ENCODE measurements at regions not wholly inside any gene's neighbourhood (a gene's known extent, or its start where the extent isn't known, plus 50 kb on each side); places are given as distances from the start of the nearest gene placed in this dataset.

DNA sequence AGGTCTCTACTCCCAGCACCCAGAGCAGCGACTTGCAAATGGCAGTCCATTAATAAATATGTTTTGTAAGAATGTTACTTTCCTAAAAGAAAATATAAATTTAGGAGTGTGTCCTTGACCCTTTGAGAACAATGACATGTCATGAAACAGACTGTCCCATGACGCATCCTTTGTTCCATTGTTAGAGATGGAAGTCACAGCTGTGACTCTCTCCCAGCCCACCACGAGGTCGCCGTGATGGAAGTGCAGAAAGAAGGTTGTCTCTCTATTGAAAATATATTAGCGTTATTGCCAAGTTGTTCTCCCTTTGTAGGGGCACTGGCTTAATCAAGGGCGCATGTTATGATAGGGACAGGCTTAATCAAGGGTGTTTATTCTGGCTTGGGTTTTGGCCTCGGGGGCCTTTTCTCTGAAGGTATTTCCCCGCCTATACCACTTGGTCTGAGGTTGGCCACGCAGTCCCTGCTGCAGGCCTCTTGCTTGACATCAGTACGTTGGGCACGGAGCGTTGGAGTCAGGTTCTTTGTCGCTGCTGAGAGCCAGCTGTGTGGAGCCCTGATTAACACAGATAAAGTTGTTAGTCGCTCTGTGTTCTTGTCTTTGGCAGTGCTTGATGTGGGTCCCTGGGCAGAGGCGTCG lies 126.7 kb upstream of the ZNF536 start:
- H3K4me3 ChIP-seq (ENCODE audit: low read depth, low read length) = no peak overlapping the region
- TF ChIP-seq, protein P1, sequence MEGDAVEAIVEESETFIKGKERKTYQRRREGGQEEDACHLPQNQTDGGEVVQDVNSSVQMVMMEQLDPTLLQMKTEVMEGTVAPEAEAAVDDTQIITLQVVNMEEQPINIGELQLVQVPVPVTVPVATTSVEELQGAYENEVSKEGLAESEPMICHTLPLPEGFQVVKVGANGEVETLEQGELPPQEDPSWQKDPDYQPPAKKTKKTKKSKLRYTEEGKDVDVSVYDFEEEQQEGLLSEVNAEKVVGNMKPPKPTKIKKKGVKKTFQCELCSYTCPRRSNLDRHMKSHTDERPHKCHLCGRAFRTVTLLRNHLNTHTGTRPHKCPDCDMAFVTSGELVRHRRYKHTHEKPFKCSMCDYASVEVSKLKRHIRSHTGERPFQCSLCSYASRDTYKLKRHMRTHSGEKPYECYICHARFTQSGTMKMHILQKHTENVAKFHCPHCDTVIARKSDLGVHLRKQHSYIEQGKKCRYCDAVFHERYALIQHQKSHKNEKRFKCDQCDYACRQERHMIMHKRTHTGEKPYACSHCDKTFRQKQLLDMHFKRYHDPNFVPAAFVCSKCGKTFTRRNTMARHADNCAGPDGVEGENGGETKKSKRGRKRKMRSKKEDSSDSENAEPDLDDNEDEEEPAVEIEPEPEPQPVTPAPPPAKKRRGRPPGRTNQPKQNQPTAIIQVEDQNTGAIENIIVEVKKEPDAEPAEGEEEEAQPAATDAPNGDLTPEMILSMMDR (IDR thresholded peaks at IDR 0.05; ENCODE audit: insufficient read depth, low read depth, low read length) = no peak
- DNase-seq (ENCODE audit: low read depth) = no peak

GRCh38 chr19:30249911-30250310 lies 122.3 kb upstream of the ZNF536 start:
- TF ChIP-seq, protein P1 (IDR thresholded peaks at IDR 0.05; ENCODE audit: insufficient read depth, low read depth, low read length) = no peak
- H3K4me3 ChIP-seq (ENCODE audit: low read depth, low read length) = no peak overlapping the region
- no peak for DNase-seq (ENCODE audit: low read depth)

- DNase-seq (ENCODE audit: low read depth) = no peak
- TF ChIP-seq, protein P1 (IDR thresholded peaks at IDR 0.05; ENCODE audit: insufficient read depth, low read depth, low read length) = no peak
- no peak overlapping the region for H3K4me3 ChIP-seq (ENCODE audit: low read depth, low read length)
These were observed 120.0 kb upstream of the ZNF536 start for GRCh38 chr19:30252214-30252613.

- DNase-seq (ENCODE audit: low read depth) = no peak
- TF ChIP-seq, protein P1 (IDR thresholded peaks at IDR 0.05; ENCODE audit: insufficient read depth, low read depth, low read length) = no peak
- H3K4me3 ChIP-seq (ENCODE audit: low read depth, low read length) = no peak overlapping the region
These were observed 118.6 kb upstream of the ZNF536 start for GRCh38 chr19:30253581-30253996.

DNA sequence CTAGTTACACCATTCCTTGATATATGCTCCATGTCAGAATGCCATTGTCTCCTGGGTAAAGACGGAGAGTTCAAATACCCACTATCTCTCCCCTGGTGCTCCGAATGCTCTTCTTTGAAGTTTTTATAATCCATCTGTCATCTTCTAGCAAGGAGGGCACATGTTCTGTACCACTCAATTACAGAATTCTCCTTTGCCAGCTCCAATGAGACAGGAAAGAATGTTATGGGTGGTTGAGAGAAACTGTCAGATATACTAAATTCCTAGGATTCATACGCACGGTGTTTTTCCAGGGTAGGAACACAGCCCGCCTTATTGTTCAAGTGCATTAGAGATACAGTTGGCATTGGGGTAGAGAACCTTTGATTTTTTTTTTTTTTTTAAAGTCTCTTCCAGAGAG lies 118.0 kb upstream of the ZNF536 start:
- no peak for DNase-seq (ENCODE audit: low read depth)
- H3K4me3 ChIP-seq (ENCODE audit: low read depth, low read length) = no peak overlapping the region
- TF ChIP-seq, protein P1 (IDR thresholded peaks at IDR 0.05; ENCODE audit: insufficient read depth, low read depth, low read length) = no peak

- TF ChIP-seq, protein P1 (IDR thresholded peaks at IDR 0.05; ENCODE audit: insufficient read depth, low read depth, low read length) = no peak
- no peak for DNase-seq (ENCODE audit: low read depth)
- no peak overlapping the region for H3K4me3 ChIP-seq (ENCODE audit: low read depth, low read length)
These were observed 117.4 kb upstream of the ZNF536 start for GRCh38 chr19:30254789-30255188.
